IMR-90 (cell line): ENCODE measurements at regions not wholly inside any gene's neighbourhood (a gene's known extent, or its start where the extent isn't known, plus 50 kb on each side); places are given as distances from the start of the nearest gene placed in this dataset.

ENCODE experiments used
- ATAC-seq: fragments of 200-7000 bp; cut with Tn5 transposase; 2 replicates; pipeline ENCODE4 v1.9.1; 2020; ENCODE audit warnings: low read depth, mild to moderate bottlenecking, moderate library complexity
- BruUV-seq: library from RNA; stranded (reverse); fragments of 400-500 nt; replicated peaks from 2 replicates; lab custom pipeline; 2021; lab: Mats Ljungman, UMichigan
- CTCF ChIA-PET: fragments of 300-600 bp; formaldehyde crosslinking; extraction: SDS; loops from one replicate; lab custom pipeline; 2021; ENCODE audit warnings: antibody characterized with exemption; lab: Yijun Ruan, JAX
- POLR2A ChIA-PET: fragments of 300-600 bp; sonication (Branson Sonifier 250); formaldehyde crosslinking; loops from one replicate; lab custom pipeline; 2022; ENCODE audit warnings: antibody characterized with exemption; ENCODE audit not compliant: unreplicated experiment; lab: Charles Lee
- DNase-seq: peaks from one replicate; pipeline ENCODE4 v3.0.0; 2013
- H2AFZ ChIP-seq: replicated peaks from 2 replicates; pipeline ENCODE3; 2013; ENCODE audit warnings: low read length, mild to moderate bottlenecking; ENCODE audit not compliant: poor library complexity
- H2AK5ac ChIP-seq: 2 replicates; pipeline ENCODE4 v1.6.1; 2013; ENCODE audit warnings: low read depth, low read length, inconsistent platforms
- H2AK9ac ChIP-seq: replicated peaks from 2 replicates; pipeline ENCODE3; 2013; ENCODE audit warnings: mild to moderate bottlenecking, low read depth, low read length, moderate library complexity; ENCODE audit not compliant: poor library complexity
- H2BK120ac ChIP-seq: 2 replicates; pipeline ENCODE4 v1.6.1; 2013; ENCODE audit warnings: low read depth, low read length, inconsistent platforms
- H2BK15ac ChIP-seq: 3 replicates; pipeline ENCODE4 v1.6.1; 2013; ENCODE audit warnings: low read depth, low read length, inconsistent platforms
- H2BK20ac ChIP-seq: 2 replicates; pipeline ENCODE4 v1.6.1; 2013; ENCODE audit warnings: low read depth, mild to moderate bottlenecking, inconsistent platforms, low read length, moderate library complexity
- H2BK5ac ChIP-seq: 2 replicates; pipeline ENCODE4 v1.6.1; 2013; ENCODE audit warnings: mild to moderate bottlenecking, low read depth, low read length, inconsistent platforms; ENCODE audit not compliant: poor library complexity, severe bottlenecking
- H3K14ac ChIP-seq: replicated peaks from 2 replicates; pipeline ENCODE4 v1.6.1; 2013; ENCODE audit warnings: low read depth, low read length, inconsistent platforms
- H3K18ac ChIP-seq: 2 replicates; pipeline ENCODE4 v1.6.1; 2013; ENCODE audit warnings: low read depth, low read length, control low read depth
- H3K23ac ChIP-seq: 2 replicates; pipeline ENCODE4 v1.6.1; 2013; ENCODE audit warnings: low read depth, low read length, inconsistent platforms
- H3K27ac ChIP-seq: 2 replicates; pipeline ENCODE4 v1.5.1; 2013; ENCODE audit warnings: mild to moderate bottlenecking, control low read depth, low read length; ENCODE audit not compliant: insufficient read depth
- H3K27me3 ChIP-seq: 2 replicates; pipeline ENCODE4 v1.6.1; 2013; ENCODE audit warnings: low read length; ENCODE audit not compliant: control insufficient read depth, insufficient read depth
- H3K36me3 ChIP-seq: 2 replicates; pipeline ENCODE4 v1.6.1; 2013; ENCODE audit warnings: low read length, mixed read lengths; ENCODE audit not compliant: control insufficient read depth, insufficient read depth
- H3K4ac ChIP-seq: 2 replicates; pipeline ENCODE4 v1.6.1; 2013; ENCODE audit warnings: low read depth, low read length, inconsistent platforms
- H3K4me1 ChIP-seq: 2 replicates; pipeline ENCODE4 v1.6.1; 2013; ENCODE audit warnings: low read length, mixed read lengths; ENCODE audit not compliant: control insufficient read depth, insufficient read depth
- H3K4me2 ChIP-seq: 2 replicates; pipeline ENCODE4 v1.6.1; 2013; ENCODE audit warnings: low read depth, mild to moderate bottlenecking, control low read depth, low read length, moderate library complexity
- H3K4me3 ChIP-seq: 2 replicates; pipeline ENCODE4 v1.5.1; 2013; ENCODE audit warnings: low read depth, mild to moderate bottlenecking, control low read depth, low read length, moderate library complexity; ENCODE audit not compliant: insufficient read depth
- H3K56ac ChIP-seq: 2 replicates; pipeline ENCODE4 v1.6.1; 2013; ENCODE audit warnings: low read length, inconsistent platforms; ENCODE audit not compliant: insufficient read depth; ENCODE audit errors: extremely low read depth
- H3K79me1 ChIP-seq, 2 experiments: 2 replicates each; pipeline ENCODE4 v1.6.1; 2013; ENCODE audit warnings: low read length in 2 of 2, inconsistent platforms in 1 of 2, low read depth in 1 of 2
- H3K9ac ChIP-seq: 2 replicates; pipeline ENCODE4 v1.6.1; 2013; ENCODE audit warnings: low read depth, low read length, control low read depth
- H3K9me1 ChIP-seq: 2 replicates; pipeline ENCODE4 v1.6.1; 2013; ENCODE audit warnings: low read length, inconsistent platforms; ENCODE audit not compliant: insufficient read depth
- H3K9me3 ChIP-seq: 2 replicates; pipeline ENCODE4 v1.6.1; 2013; ENCODE audit warnings: low read length; ENCODE audit not compliant: control insufficient read depth, insufficient read depth
- H4K20me1 ChIP-seq: 2 replicates; pipeline ENCODE4 v1.6.1; 2013; ENCODE audit warnings: low read length, inconsistent platforms; ENCODE audit not compliant: insufficient read depth
- H4K5ac ChIP-seq: 2 replicates; pipeline ENCODE4 v1.6.1; 2013; ENCODE audit warnings: mild to moderate bottlenecking, low read depth, low read length, control low read depth
- H4K8ac ChIP-seq, 2 experiments: 2 replicates each; pipeline ENCODE4 v1.6.1; 2013; ENCODE audit warnings: low read depth in 2 of 2, low read length in 2 of 2, control low read depth in 1 of 2, inconsistent platforms in 1 of 2
- H4K91ac ChIP-seq: 2 replicates; pipeline ENCODE4 v1.6.1; 2013; ENCODE audit warnings: low read depth, low read length, inconsistent platforms; ENCODE audit not compliant: insufficient read depth
- BHLHE40 ChIP-seq: fragments of 150-350 bp; IDR thresholded peaks from 2 replicates; pipeline ENCODE4 v1.6.1; 2016; ENCODE audit warnings: mild to moderate bottlenecking, low read depth, low read length
- CEBPB ChIP-seq: IDR thresholded peaks from 2 replicates; pipeline ENCODE4 v1.6.1; 2012; ENCODE audit warnings: low read depth, low read length, improper control_type of control experiment
- CHD1 ChIP-seq: IDR thresholded peaks from 2 replicates; pipeline ENCODE4 v1.6.1; 2012; ENCODE audit warnings: low read depth, low read length, improper control_type of control experiment
- ELK1 ChIP-seq: fragments of 150-350 bp; IDR thresholded peaks from 2 replicates; pipeline ENCODE4 v1.6.1; 2016; ENCODE audit warnings: low read depth, mild to moderate bottlenecking, low read length, moderate library complexity, borderline replicate concordance
- FOS ChIP-seq: fragments of 150-350 bp; IDR thresholded peaks from 2 replicates; pipeline ENCODE4 v1.6.1; 2016; ENCODE audit warnings: low read depth, low read length
- MAFK ChIP-seq: IDR thresholded peaks from 2 replicates; pipeline ENCODE4 v1.6.1; 2012; ENCODE audit warnings: low read depth, low read length, improper control_type of control experiment
- MAZ ChIP-seq: IDR thresholded peaks from 2 replicates; pipeline ENCODE4 v1.6.1; 2012; ENCODE audit warnings: low read depth, mild to moderate bottlenecking, low read length, improper control_type of control experiment, moderate library complexity, borderline replicate concordance
- MXI1 ChIP-seq: IDR thresholded peaks from 2 replicates; pipeline ENCODE4 v1.6.1; 2012; ENCODE audit warnings: low read depth, mild to moderate bottlenecking, low read length, moderate library complexity, borderline replicate concordance
- NFE2L2 ChIP-seq: fragments of 150-350 bp; IDR thresholded peaks from 2 replicates; pipeline ENCODE4 v1.6.1; 2016; ENCODE audit warnings: low read depth, mild to moderate bottlenecking, low read length
- POLR2A ChIP-seq: IDR thresholded peaks from 2 replicates; pipeline ENCODE4 v1.6.1; 2012; ENCODE audit warnings: mild to moderate bottlenecking, low read depth, low read length
- RAD21 ChIP-seq: IDR thresholded peaks from 2 replicates; pipeline ENCODE4 v1.6.1; 2012; ENCODE audit warnings: low read length, improper control_type of control experiment
- RCOR1 ChIP-seq: IDR thresholded peaks from 2 replicates; pipeline ENCODE4 v1.6.1; 2012; ENCODE audit warnings: mild to moderate bottlenecking, low read length, improper control_type of control experiment; ENCODE audit not compliant: insufficient replicate concordance
- RFX5 ChIP-seq: IDR thresholded peaks from 2 replicates; pipeline ENCODE4 v1.8.0; 2012; ENCODE audit warnings: low read depth, mild to moderate bottlenecking, low read length, moderate library complexity
- SMC3 ChIP-seq: fragments of 150-350 bp; IDR thresholded peaks from 2 replicates; pipeline ENCODE4 v1.6.1; 2016; ENCODE audit warnings: low read depth, mild to moderate bottlenecking, antibody characterized with exemption, low read length, moderate library complexity
- USF2 ChIP-seq: fragments of 150-350 bp; IDR thresholded peaks from 2 replicates; pipeline ENCODE4 v1.6.1; 2017; ENCODE audit warnings: mild to moderate bottlenecking, antibody characterized with exemption, low read length, low read depth
- WGBS, 2 experiments: methylation state at CpG; one replicate each; pipeline versions ENCODE4 v1.1.5 to v1.1.7; 2013; ENCODE audit warnings: missing lambda C conversion rate in 2 of 2; ENCODE audit not compliant: insufficient read length in 1 of 2; ENCODE audit errors: extremely low coverage in 2 of 2; 5-methylcytosine and 5-hydroxymethylcytosine counted together
- dilution Hi-C: fragments of 300-500 bp; cut with HindIII; formaldehyde crosslinking; loops from one replicate; pipeline ENCODE4 v1.14.3; 2018; ENCODE audit warnings: low sequenced_read_pairs; ENCODE audit not compliant: unreplicated experiment
- in situ Hi-C: fragments of 300-500 bp; cut with MboI; formaldehyde crosslinking; loops from 3 replicates; pipeline ENCODE4 v1.14.3; 2019; ENCODE audit warnings: low sequenced_read_pairs, inconsistent platforms, mixed read lengths
- intact Hi-C: fragments of 100-400 bp; cut with micrococcal nuclease; formaldehyde crosslinking; loops from 2 replicates; pipeline ENCODE4 v1.10.0; 2022
- TF ChIP-seq, protein P1 (sequence below): conservative IDR thresholded peaks from 2 replicates; pipeline ENCODE4 v1.5.1; 2012; ENCODE audit warnings: mild to moderate bottlenecking, low read depth, low read length, improper control_type of control experiment

GRCh38 chr20:9926007-9926406, 87.1 kb upstream of the PAK5 start:
- Histone ChIP-seq H2BK15ac (no peak overlapping the region), H3K14ac (no peak overlapping the region), H3K9ac (no peak overlapping the region), H3K27ac (no peak overlapping the region), H3K79me1 (no peaks in the 10 kb centered on the region), H2AFZ (no peak overlapping the region), H2BK5ac (no peak overlapping the region), H4K91ac (no peak overlapping the region), H4K20me1 (no peaks in the 10 kb centered on the region), H2AK9ac (no peak overlapping the region), H3K36me3 (no peaks in the 10 kb centered on the region), H3K18ac (no peak overlapping the region), H4K8ac (no peak overlapping the region), H3K4me3 (no peak overlapping the region), H2AK5ac (no peak overlapping the region), H3K4ac (no peak overlapping the region), H3K4me2 (no peak overlapping the region), H2BK20ac (no peak overlapping the region), H3K56ac (no peak overlapping the region), H2BK120ac (no peak overlapping the region), H3K9me3 (no peaks in the 10 kb centered on the region), H3K23ac (no peak overlapping the region), H3K4me1 (no peaks in the 10 kb centered on the region), H3K27me3 (peaks cover 2% of the 10 kb centered on the region; the same call in 1 of the 2 replicates), H3K9me1 (no peaks in the 10 kb centered on the region), H4K5ac (no peak overlapping the region)
- in situ Hi-C loops (no loop called here), dilution Hi-C loops (no loop called here), intact Hi-C loops (no loop called here)
- no CpG with 5 or more reads among the region's 1 CpG for WGBS, 2 experiments
- DNase-seq (no peak), ATAC-seq (no peak)
- ChIA-PET CTCF (interaction anchor here (1.0 kb wide), 1 partner anchor 13 kb away, joined by 3 read pairs; no protein-coding TSS in a partner anchor), POLR2A (no interaction called here)
- TF ChIP-seq BHLHE40, result no peak
- TF ChIP-seq, protein P1, sequence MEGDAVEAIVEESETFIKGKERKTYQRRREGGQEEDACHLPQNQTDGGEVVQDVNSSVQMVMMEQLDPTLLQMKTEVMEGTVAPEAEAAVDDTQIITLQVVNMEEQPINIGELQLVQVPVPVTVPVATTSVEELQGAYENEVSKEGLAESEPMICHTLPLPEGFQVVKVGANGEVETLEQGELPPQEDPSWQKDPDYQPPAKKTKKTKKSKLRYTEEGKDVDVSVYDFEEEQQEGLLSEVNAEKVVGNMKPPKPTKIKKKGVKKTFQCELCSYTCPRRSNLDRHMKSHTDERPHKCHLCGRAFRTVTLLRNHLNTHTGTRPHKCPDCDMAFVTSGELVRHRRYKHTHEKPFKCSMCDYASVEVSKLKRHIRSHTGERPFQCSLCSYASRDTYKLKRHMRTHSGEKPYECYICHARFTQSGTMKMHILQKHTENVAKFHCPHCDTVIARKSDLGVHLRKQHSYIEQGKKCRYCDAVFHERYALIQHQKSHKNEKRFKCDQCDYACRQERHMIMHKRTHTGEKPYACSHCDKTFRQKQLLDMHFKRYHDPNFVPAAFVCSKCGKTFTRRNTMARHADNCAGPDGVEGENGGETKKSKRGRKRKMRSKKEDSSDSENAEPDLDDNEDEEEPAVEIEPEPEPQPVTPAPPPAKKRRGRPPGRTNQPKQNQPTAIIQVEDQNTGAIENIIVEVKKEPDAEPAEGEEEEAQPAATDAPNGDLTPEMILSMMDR, result no peak
- no peak for TF ChIP-seq USF2
- no peak for TF ChIP-seq RAD21
- no peak for TF ChIP-seq ELK1
- no peak for TF ChIP-seq CHD1
- no peak for TF ChIP-seq MXI1
- TF ChIP-seq FOS, result no peak
- no peak for TF ChIP-seq MAFK
- TF ChIP-seq MAZ, result no peak
- no peak for TF ChIP-seq RFX5
- no peak for TF ChIP-seq RCOR1
- TF ChIP-seq POLR2A, result no peak
- no peak for TF ChIP-seq NFE2L2
- no peak for TF ChIP-seq SMC3
- no peak for TF ChIP-seq CEBPB
- BruUV-seq, result no TSS peak
